Bronchial epithelial cell (primary cell): ENCODE measurements at regions not wholly inside any gene's neighbourhood (a gene's known extent, or its start where the extent isn't known, plus 50 kb on each side); places are given as distances from the start of the nearest gene placed in this dataset.

ENCODE experiments used
- DNase-seq: peaks from one replicate; pipeline ENCODE4 v3.0.0-alpha.2; 2010; ENCODE audit warnings: low read depth
- FAIRE-seq: peaks from 2 replicates; lab custom pipeline; 2011; peaks lifted over from hg19 to GRCh38; lab: Jason Lieb, UNC
- H3K27me3 ChIP-seq: 2 replicates; pipeline ENCODE4 v1.5.1; 2011; ENCODE audit warnings: low read length; ENCODE audit not compliant: control insufficient read depth, insufficient read depth
- H3K36me3 ChIP-seq: 2 replicates; pipeline ENCODE4 v1.5.1; 2011; ENCODE audit warnings: low read length; ENCODE audit not compliant: control insufficient read depth, insufficient read depth
- H3K4me3 ChIP-seq: 2 replicates; pipeline ENCODE4 v1.5.1; 2011; ENCODE audit warnings: mild to moderate bottlenecking, low read depth, low read length, control low read depth
- CTCF ChIP-seq: IDR thresholded peaks from 2 replicates; pipeline ENCODE4 v1.5.1; 2011; ENCODE audit warnings: mild to moderate bottlenecking, moderate library complexity, low read length, control low read depth, inconsistent platforms; ENCODE audit not compliant: insufficient read depth, severe bottlenecking

GRCh38 chr21:17738176-17738953 lies 80.8 kb downstream of the C21orf91 start:
- no peak for FAIRE-seq
- DNase-seq = no peak
- no peak overlapping the region for H3K4me3 ChIP-seq
- no peaks in the 10 kb centered on the region for H3K36me3 ChIP-seq
- no peak for TF ChIP-seq CTCF
- no peaks in the 10 kb centered on the region for H3K27me3 ChIP-seq

GRCh38 chr21:17736072-17736471 lies 83.1 kb downstream of the C21orf91 start:
- no peak overlapping the region for H3K4me3 ChIP-seq
- no peaks in the 10 kb centered on the region for H3K36me3 ChIP-seq
- TF ChIP-seq CTCF = no peak
- H3K27me3 ChIP-seq = no peaks in the 10 kb centered on the region
- FAIRE-seq (no peak), DNase-seq (no peak)

- H3K4me3 ChIP-seq = no peak overlapping the region
- no peaks in the 10 kb centered on the region for H3K27me3 ChIP-seq
- FAIRE-seq = no peak
- DNase-seq = no peak
- no peaks in the 10 kb centered on the region for H3K36me3 ChIP-seq
- no peak for TF ChIP-seq CTCF
These were observed 85.9 kb downstream of the C21orf91 start for GRCh38 chr21:17733209-17733608.

GRCh38 chr21:17732306-17732705 lies 86.8 kb downstream of the C21orf91 start:
- no peak overlapping the region for H3K4me3 ChIP-seq
- no peaks in the 10 kb centered on the region for H3K27me3 ChIP-seq
- FAIRE-seq (no peak), DNase-seq (no peak)
- H3K36me3 ChIP-seq = no peaks in the 10 kb centered on the region
- TF ChIP-seq CTCF = no peak

GRCh38 chr21:17731554-17731953 lies 87.6 kb downstream of the C21orf91 start:
- Histone ChIP-seq H3K36me3 (no peaks in the 10 kb centered on the region), H3K27me3 (no peaks in the 10 kb centered on the region), H3K4me3 (no peak overlapping the region)
- FAIRE-seq (no peak), DNase-seq (no peak)
- no peak for TF ChIP-seq CTCF

- no peak for FAIRE-seq
These were observed 88.4 kb downstream of the C21orf91 start for GRCh38 chr21:17730782-17731181.

More at GRCh38 chr21:17730782-17731181, 88.4 kb downstream of the C21orf91 start:
- TF ChIP-seq CTCF = no peak
- Histone ChIP-seq H3K27me3 (no peaks in the 10 kb centered on the region), H3K4me3 (no peak overlapping the region), H3K36me3 (no peaks in the 10 kb centered on the region)
- DNase-seq = peak; percentile 23
